ENCODE measurements at regions not wholly inside any gene's neighbourhood (a gene's known extent, or its start where the extent isn't known, plus 50 kb on each side); places are given as distances from the start of the nearest gene placed in this dataset.

DNA sequence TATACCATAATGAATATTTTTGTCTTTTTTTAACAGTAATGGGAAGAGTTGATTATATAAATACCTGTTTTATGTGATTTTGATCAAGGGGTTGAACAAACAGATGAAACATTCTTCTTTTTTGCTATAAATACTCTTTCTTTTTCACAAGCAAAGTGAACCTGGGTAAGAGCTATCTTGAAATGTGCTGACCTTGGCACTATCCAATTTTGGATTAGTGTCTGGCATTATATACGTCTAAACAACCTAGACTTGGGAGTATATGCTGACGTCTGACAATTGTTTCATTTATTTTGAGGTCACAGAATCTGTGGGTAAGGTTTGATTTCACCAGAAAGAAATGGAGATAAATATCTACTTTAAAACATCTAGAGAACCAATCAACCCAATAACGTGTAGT is 716.0 kb upstream of the STXBP6 start:
- no peak for DNase-seq

DNA sequence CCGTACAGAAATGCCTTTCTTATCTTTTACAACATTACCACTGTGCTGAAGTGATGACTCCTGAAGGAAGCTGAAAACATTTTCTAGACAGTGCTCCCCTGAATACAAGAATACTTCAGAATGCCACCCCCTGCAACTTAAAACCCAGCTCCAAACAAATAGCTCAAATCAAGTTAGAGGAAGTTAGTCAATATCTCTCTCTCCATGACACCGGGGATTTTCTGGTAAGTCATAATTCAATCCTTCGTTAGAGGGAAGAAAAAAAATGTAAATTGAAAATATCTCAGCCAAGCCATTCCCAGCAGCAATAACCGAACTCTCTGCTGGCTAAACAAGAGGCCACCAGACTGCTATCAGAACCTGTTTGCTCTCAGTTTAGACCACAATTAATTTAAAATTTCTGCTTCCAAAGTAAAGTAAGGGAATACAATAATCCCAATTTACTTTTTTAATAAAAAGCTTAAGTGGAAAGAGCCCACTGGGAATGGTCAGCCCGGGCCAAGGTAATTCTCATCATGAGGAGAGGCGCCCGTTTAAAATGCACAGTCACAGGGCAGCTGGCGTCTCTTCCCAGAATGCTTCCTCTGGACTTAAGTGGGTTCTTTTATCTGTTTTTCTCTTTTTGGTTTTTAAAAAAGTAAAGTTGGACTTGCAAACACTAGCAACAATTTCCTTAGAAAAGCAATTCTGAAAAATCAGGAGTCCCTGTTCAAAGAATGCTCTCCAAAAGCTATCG is 710.1 kb upstream of the STXBP6 start:
- no peak for DNase-seq

DNA sequence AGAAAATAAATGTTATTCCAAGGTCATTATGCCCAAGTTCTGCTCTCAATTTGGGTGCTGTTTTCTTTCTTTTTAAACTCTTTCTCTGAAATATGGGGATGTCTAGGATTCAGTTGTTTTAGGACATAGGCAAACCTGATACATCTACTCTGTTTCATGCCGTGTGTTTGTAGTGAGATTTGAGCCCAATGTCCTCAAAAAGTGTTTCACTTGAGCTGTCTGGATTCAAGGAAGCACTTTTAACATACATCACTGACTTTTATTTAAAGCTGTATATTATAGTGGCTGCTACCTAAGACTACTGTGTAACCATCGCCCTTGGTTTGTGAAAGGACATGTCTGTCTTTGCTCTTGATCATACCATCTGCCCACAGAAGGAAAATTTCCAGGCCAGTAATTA is 709.3 kb upstream of the STXBP6 start:
- no peak for DNase-seq

DNA sequence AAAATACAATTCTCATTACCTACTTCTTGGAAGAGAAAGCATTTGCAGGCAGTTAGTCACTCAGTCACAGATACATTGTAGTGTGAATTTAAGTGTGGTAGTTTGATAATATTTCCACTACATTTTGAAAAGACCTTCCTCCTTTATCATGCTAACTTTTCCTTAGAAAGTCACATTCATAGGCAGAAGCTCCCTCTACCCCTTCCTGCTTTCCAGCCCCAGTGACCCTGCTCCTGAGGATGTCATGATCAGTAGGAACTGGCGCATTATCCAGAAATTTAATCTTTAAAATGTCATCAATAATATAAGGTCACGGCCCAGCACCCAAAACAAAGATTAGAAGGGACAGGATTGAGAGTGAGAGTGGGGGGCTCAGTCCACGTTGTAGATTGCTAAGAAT is 707.4 kb upstream of the STXBP6 start:
- DNase-seq: no peak

DNA sequence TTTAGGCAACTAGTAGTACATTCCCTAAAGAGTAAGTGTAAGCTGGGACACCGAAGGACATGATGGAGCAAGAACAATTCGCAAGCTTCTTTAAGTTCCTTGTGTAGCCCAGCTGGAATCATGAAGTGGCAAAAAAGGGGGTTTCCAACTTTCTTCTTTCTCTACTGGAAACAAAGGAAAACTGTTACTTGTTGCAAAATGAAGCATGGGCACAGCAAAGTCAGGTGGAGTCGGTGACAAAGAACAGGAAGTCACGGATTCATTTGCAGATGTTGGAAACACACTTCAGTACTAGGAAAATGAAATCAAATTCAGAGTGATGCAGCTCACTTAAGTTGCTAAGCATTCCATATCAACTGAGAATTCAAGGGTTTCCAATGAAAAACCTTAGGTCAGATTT is 706.9 kb upstream of the STXBP6 start:
- no peak for DNase-seq

DNA sequence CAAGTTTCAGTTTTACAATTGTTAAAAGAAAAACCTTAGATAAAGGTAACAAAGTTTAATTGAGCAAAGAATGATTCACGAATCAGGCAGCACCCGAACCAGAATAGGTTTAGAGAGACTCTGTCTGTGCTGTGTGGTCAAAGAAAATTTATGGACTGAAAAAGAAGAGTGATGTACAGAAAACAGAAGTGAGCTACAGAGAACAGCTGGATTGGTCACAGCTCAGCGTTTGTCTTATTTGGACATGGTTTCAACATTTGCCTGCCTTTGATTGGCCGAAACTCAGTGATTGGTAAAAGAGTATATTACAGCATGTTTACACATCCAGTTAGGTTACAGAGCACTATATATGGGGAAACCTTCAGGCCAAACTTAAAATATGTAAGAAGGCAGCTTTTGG is 703.2 kb upstream of the STXBP6 start:
- DNase-seq: no peak

DNA sequence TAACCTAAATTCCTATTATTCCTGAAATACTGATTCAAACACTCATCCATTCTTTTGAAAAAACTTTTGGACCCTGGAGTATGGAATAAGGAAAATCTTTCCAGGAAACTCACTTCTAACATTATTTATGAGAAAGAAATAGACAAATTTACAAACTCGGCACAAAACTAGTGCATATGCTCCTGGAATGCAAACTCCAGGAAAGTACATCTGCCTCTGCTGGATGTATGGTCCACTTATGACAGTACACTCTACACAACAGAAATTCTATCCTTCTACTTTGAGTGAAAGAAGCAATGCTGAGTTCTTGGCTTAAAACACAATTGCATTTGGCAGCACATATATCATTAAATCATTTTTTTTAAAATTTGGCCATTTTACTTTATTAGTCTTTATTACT is 700.5 kb upstream of the STXBP6 start:
- DNase-seq: no peak

Measured in nucleus accumbens (tissue), 56 donors.